ACC112 (cell line): ENCODE measurements at regions not wholly inside any gene's neighbourhood (a gene's known extent, or its start where the extent isn't known, plus 50 kb on each side); places are given as distances from the start of the nearest gene placed in this dataset.

Experiments
- H2AFZ ChIP-seq: fragments of 200-600 bp; sonication (generic); one replicate; pipeline ENCODE4 v1.6.0; 2017; ENCODE audit warnings: antibody characterized with exemption, low read length; ENCODE audit not compliant: unreplicated experiment
- H3K27ac ChIP-seq: fragments of 200-600 bp; sonication (generic); 2 replicates; pipeline ENCODE4 v1.5.1; 2014; ENCODE audit warnings: low read depth, mild to moderate bottlenecking, antibody characterized with exemption, low read length, moderate library complexity
- H3K27me3 ChIP-seq: fragments of 200-600 bp; sonication (generic); 2 replicates; pipeline ENCODE4 v1.6.1; 2014; ENCODE audit warnings: mild to moderate bottlenecking, antibody characterized with exemption, low read length, moderate library complexity, mixed read lengths; ENCODE audit not compliant: insufficient read depth
- H3K36me3 ChIP-seq: fragments of 200-600 bp; sonication (generic); 2 replicates; pipeline ENCODE4 v1.6.1; 2016; ENCODE audit warnings: mild to moderate bottlenecking, antibody characterized with exemption, low read length, moderate library complexity, mixed read lengths; ENCODE audit not compliant: insufficient read depth
- H3K4me1 ChIP-seq: fragments of 200-600 bp; sonication (generic); one replicate; pipeline ENCODE4 v1.6.1; 2016; ENCODE audit warnings: low read length, mixed read lengths; ENCODE audit not compliant: insufficient read depth, unreplicated experiment, control insufficient read depth
- H3K4me3 ChIP-seq: fragments of 200-600 bp; sonication (generic); 2 replicates; pipeline ENCODE4 v1.5.1; 2014; ENCODE audit warnings: mild to moderate bottlenecking, low read depth, low read length
- H3K79me2 ChIP-seq: fragments of 200-600 bp; sonication (generic); one replicate; pipeline ENCODE4 v1.6.0; 2016; ENCODE audit warnings: low read length; ENCODE audit not compliant: control insufficient read depth, unreplicated experiment, insufficient read depth

DNA sequence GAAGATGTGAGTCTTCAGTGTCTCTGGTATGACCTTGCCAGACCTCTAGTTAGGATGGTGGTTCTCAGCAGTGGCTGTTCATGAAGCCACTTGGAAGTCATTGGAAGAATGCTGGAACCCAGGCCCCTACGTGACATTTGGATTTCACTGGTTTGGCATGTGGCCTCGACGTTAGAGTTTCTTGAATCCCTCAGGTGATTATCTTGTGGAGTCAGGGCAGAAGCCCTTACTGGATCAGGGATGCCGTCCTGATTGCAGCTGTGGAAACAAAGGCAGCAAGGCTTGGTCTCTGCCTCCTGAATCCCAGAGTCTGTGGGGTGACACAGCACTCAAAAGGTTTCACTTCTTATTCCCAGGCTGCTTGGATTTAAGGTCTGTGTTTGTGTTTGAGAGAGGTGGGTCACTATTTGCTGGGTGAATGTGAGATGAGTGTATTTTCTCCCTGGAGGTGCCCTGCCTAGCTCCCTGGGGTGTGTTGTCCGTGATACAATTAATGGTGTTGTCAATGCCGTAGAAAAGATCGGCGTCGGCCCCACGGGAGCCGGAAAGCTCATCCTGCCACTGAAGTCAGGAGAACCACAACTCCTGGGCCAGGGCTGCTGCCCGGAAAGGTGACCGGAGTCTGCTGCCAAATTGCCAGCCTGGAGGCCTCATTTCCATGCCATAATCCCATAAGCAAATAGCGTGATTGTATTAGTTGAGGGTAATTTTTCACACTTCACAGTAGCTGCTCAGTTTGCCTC is 939.0 kb downstream of the BRD1 start:
- Histone ChIP-seq H3K79me2 (no peaks in the 10 kb centered on the region), H3K27ac (no peak overlapping the region), H3K4me1 (no peaks in the 10 kb centered on the region), H3K36me3 (no peaks in the 10 kb centered on the region), H2AFZ (no peak overlapping the region), H3K27me3 (no peaks in the 10 kb centered on the region), H3K4me3 (no peak overlapping the region)

DNA sequence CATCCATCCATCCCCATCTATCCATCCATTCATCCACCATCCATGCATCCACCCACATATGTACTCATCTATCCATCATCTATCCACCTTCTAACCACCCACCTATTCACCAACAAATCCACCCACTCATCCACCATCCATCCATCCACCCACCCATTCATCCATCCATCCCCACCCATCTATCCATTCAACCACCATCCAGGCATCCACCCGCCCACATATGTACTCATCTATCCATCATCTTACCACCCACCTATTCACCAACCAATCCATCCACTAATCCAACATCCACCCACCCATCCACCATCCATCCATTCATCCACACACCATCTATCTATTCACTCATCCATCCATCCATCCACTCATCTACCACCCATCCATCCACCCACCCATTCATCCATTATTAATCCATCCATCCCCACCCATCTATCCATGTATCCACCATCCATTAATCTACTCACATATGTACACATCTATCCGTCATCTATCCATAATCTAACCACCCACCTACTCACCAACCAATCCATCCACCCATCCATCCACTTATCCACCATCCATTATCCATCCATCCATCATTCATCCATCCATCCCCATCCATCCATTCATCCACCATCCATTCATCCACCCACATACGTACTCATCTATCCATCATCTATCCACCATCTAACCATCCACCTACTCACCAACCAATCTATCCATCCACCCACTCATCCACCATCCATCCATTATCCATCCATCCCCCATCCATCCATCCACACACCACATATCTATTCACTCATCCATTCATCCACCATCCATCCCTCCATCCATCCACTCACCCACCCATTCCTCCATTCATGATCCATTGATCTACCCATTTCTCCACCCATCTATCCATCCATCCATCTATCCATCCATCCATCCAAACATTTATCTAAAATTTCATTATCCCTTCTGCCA is 940.0 kb downstream of the BRD1 start:
- Histone ChIP-seq H3K4me1 (no peaks in the 10 kb centered on the region), H3K4me3 (no peak overlapping the region), H3K36me3 (no peaks in the 10 kb centered on the region), H3K79me2 (no peaks in the 10 kb centered on the region), H3K27me3 (no peaks in the 10 kb centered on the region), H3K27ac (no peak overlapping the region), H2AFZ (no peak overlapping the region)

DNA sequence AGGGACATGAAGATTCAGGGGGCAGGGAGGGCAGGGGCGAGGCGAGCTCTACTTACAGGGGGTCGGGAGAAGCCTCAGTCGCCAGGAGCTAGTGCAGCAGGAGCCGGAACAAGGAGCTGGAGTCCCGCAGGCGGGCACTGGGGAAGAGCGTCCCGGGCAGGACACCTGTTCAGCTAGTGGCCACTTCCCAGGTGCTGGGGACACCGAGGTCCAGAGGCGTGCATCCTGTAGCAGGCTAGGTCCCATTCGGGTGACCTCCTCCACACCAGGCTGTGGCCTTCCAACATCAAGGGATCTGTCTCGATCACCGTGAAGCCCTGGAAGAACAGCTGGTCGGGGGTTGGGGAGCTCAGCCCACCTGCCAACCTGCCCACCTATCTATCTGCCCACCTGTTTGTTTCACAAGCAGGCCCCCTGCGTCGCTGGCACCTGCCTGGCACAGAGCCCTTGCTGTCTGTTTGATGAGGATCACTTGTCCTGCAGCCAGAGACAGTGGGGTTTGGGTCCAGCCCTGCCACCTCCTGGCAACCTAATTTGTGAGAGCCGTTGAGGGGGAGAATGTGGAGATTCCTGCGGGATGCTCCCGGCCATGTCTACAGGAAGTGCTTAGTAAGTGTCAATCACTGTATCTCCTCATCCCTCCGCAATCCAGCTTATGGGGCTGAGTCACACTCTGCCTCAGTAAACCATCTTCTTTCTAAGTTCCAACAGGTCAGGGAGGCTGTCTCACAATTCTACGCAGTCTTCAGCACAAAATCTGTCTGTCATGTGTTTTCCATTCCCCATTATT is 940.9 kb downstream of the BRD1 start:
- Histone ChIP-seq H3K4me3 (no peak overlapping the region), H3K4me1 (no peaks in the 10 kb centered on the region), H3K36me3 (no peaks in the 10 kb centered on the region), H3K27me3 (no peaks in the 10 kb centered on the region), H3K79me2 (no peaks in the 10 kb centered on the region), H3K27ac (no peak overlapping the region), H2AFZ (no peak overlapping the region)

DNA sequence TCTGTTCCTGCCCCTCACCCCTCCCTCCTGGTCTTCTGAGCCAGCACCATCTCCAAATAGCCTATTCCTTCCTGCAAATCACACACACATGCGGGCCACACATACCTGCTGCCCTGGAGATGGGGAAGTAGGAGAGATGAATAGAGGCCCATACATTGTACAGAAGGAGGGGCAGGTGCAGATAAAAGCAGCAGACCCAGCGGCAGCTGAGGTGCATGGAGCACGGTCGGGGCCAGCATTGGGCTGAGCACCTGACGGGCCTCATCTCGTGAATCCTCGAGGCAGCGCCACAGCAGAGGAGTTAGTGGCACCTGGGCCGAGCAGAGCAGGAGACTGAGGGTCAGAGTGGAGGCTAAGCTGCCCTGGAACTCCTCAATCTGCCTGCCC is 941.8 kb downstream of the BRD1 start:
- Histone ChIP-seq H3K36me3 (no peaks in the 10 kb centered on the region), H3K27me3 (no peaks in the 10 kb centered on the region), H3K4me1 (no peaks in the 10 kb centered on the region), H2AFZ (no peak overlapping the region), H3K79me2 (no peaks in the 10 kb centered on the region), H3K4me3 (no peak overlapping the region), H3K27ac (no peak overlapping the region)

DNA sequence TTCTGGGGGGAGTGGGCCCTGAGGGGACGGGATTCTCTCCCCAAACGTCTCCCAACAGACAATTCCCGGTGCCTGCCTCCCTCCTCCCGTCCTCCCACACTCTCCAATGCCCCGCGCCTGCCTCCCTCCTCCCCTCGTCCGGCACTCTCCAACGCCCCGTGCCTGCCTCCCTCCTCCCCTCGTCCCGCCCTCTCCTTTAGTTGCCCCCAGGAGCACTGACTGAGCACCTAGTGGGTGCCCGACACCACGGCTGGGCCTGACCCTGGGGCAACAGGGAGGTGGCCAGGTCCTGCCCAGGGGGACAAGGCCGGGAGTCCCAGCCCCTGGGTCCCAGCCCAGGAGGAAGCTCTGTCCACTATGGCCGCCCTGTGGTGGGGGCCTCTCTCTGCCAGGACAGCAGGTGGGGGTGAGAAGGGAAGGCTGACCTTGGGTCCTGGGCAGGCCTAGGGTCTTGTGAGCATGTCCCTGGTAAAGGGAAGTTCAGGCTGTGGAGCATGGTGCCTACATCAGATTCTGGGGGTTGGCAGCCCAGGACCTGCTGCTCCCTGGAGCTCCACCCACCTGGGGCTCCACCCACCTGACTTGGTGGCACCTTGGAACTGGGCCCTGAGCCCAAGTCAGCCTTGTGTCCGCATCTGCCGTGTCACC is 942.3 kb downstream of the BRD1 start:
- H3K79me2 ChIP-seq = no peaks in the 10 kb centered on the region
- H3K27me3 ChIP-seq = no peaks in the 10 kb centered on the region
- H3K4me1 ChIP-seq = no peaks in the 10 kb centered on the region
- no peak overlapping the region for H3K4me3 ChIP-seq
- H3K36me3 ChIP-seq = no peaks in the 10 kb centered on the region
- H2AFZ ChIP-seq = no peak overlapping the region
- H3K27ac ChIP-seq = no peak overlapping the region

DNA sequence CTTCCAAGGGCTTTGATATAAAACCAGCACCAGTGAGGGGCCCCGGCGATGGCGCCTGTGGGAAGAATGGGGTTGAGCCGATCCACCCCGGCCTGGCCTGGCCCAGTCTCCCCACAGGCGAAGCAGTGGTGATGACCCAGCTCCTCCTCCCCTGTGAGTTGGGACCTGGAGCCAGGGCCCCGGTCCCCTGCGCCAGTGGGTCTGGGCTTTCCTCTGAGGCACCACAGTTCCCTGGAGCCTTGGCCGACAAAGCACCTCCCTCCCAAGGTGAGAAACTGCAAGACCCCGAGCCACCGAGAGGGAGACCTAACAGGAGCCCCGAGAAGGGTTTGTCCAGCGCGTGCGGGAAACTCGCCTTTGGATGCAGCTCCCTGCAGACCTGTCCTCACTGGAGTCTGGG is 942.9 kb downstream of the BRD1 start:
- Histone ChIP-seq H3K36me3 (no peaks in the 10 kb centered on the region), H3K27ac (no peak overlapping the region), H3K4me1 (no peaks in the 10 kb centered on the region), H3K79me2 (no peaks in the 10 kb centered on the region), H3K27me3 (no peaks in the 10 kb centered on the region), H3K4me3 (no peak overlapping the region), H2AFZ (no peak overlapping the region)

DNA sequence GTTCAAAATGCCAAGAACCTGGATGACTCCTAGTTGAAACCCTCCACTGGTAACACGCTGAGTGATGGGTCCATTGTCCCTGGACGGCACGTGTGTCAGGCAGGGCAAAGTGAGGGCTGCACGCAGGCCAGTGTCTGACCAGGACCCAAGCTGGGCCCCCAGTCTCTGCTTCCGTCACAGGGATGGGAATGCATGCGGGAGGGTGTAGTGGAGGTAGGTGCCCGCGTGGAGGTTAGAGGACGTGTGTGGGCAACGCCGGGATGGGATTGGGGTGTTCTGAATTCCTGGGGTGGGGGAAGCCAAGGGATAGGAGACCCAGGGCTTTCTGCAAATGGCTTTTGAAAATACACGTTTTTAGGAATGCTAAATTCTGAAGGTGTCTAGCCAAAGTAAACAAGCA is 943.3 kb downstream of the BRD1 start:
- Histone ChIP-seq H3K27ac (no peak overlapping the region), H3K27me3 (no peaks in the 10 kb centered on the region), H2AFZ (no peak overlapping the region), H3K4me3 (no peak overlapping the region), H3K79me2 (no peaks in the 10 kb centered on the region), H3K36me3 (no peaks in the 10 kb centered on the region), H3K4me1 (no peaks in the 10 kb centered on the region)

DNA sequence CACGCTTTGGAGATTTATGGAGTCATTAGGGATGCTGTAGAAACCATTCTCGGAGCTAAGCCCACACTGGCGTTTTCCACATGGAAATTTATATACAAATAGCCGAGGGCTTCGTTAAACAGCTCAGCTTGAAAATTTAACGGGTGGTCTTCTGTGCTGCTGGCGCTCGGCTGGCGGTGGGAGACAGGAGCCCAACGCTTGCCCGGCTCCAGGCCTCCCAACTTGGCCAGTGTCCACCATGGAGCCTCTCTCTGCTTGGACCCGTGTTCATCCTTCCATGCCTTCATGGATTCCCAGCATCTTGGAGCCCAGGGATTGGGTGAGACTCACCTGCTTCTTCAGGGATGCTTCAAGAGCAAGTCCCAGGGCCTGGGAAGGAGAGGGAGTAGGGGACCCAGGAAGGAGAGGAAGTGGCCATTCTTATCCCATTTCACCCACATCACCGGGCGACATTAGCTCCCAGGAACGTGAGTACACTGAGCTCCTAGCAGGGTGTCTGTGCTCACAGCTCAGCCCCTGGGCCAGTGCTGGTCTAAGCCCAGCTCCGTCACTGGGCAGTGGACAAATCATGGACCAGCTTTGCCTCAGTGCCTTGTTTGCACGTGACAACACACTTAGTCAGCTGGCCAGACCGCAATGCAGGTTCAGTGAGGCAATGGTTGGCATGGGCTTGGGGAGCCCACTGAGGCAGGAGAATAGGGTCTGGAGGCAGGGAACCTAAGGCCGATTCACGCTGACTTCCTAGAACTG is 944.3 kb downstream of the BRD1 start:
- Histone ChIP-seq H3K36me3 (no peaks in the 10 kb centered on the region), H3K27me3 (no peaks in the 10 kb centered on the region), H2AFZ (no peak overlapping the region), H3K27ac (no peak overlapping the region), H3K4me3 (no peak overlapping the region), H3K79me2 (no peaks in the 10 kb centered on the region), H3K4me1 (no peaks in the 10 kb centered on the region)

DNA sequence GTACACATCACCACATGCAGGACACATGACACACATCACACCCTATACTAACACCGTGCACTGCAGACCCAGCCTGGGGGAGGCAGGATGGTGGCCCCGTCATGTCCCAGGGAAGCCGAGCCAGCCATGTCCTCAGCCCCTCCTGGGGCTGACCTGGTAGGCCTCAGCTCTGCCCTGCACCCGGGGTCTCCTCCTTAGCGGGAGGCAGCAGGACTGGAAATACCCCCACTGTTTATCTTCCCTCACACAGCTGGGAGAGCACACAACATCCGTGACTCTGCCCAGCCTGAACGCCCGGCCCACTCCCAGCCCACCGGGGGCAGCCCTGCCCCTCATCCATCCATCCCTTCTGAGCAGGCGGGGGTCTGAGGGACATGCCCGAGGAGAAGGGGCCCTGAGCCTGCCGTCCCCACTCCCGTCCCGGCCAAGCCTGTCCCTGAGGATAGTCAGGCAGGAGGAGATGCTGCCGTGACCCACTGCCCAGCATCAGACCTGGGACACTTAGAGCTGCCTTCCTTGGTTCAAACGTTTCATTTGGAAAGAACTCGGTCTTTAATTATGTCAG is 945.0 kb downstream of the BRD1 start:
- H3K4me1 ChIP-seq = no peaks in the 10 kb centered on the region
- no peak overlapping the region for H2AFZ ChIP-seq
- no peaks in the 10 kb centered on the region for H3K36me3 ChIP-seq
- H3K27ac ChIP-seq = no peak overlapping the region
- no peak overlapping the region for H3K4me3 ChIP-seq
- no peaks in the 10 kb centered on the region for H3K27me3 ChIP-seq
- no peaks in the 10 kb centered on the region for H3K79me2 ChIP-seq
